H7 (cell line): ENCODE measurements at regions not wholly inside any gene's neighbourhood (a gene's known extent, or its start where the extent isn't known, plus 50 kb on each side); places are given as distances from the start of the nearest gene placed in this dataset.
"Not testable (repeated sequence)": the region's sequence is repeated elsewhere in the genome, so short reads cannot be mapped to it uniquely, and the experiment has no call there.

Experiments
- DNase-seq: peaks from one replicate; pipeline ENCODE4 v3.0.0; 2012
- H3K27me3 ChIP-seq: 2 replicates; pipeline ENCODE4 v1.6.0; 2011; ENCODE audit warnings: mild to moderate bottlenecking, low read length; ENCODE audit not compliant: control insufficient read depth, insufficient read depth
- H3K36me3 ChIP-seq: replicated peaks from 2 replicates; pipeline ENCODE4 v1.5.1; 2011; ENCODE audit warnings: low read length; ENCODE audit not compliant: control insufficient read depth, insufficient read depth
- H3K4me3 ChIP-seq: 2 replicates; pipeline ENCODE4 v1.5.1; 2011; ENCODE audit warnings: low read depth, mild to moderate bottlenecking, control low read depth, low read length, moderate library complexity; ENCODE audit not compliant: insufficient read depth

GRCh38 chr16:29160171-29160570, 175.3 kb downstream of the LAT start:
- DNase-seq, H3K36me3 ChIP-seq, H3K4me3 ChIP-seq, H3K27me3 ChIP-seq: not testable (repeated sequence)

DNA sequence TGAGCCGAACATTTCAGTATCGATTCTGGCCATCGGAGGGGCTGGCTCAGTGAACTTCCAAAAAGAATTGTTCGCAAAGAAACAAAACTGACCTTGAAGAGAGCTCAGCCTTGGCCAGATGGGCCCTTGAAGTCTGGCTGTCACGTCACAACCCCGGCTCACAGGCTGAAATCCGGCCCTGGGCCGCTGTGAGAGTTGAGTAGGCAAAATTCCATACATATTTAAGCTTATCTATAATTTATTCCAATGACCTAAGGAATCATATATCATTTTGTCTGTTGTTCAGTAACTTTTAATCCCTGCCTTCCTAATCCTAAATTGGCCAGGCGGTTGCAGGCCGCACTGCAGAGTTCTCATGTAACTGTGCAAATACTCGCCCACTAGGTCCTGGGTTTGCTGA, 174.8 kb downstream of the LAT start:
- not testable (repeated sequence) for H3K27me3 ChIP-seq, DNase-seq, H3K36me3 ChIP-seq, H3K4me3 ChIP-seq

DNA sequence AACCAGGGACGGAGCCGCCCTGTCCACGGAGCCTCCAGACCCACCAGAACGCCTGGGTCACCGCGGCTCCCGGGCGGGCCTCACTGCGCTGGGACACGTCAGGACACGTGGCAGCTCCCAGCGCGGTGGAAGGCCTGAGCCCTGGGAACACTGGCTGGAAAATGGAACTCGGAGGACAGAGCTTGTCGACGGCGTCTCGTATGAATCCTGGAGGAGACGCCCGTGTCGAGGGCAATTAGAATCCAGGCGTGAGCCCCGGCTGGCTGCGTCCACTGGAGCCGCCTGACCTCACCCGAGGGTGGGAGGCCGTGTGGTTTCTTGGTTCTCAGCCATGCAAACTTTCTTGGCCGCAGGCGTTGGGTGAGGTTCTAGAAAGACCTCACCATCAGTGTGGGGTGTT, 173.9 kb downstream of the LAT start:
- no peaks in the 10 kb centered on the region for H3K27me3 ChIP-seq
- H3K4me3 ChIP-seq, result no peak overlapping the region
- DNase-seq, result no peak
- H3K36me3 ChIP-seq, result no peaks in the 10 kb centered on the region

GRCh38 chr16:29158031-29158784, 173.4 kb downstream of the LAT start:
- not testable (repeated sequence) for H3K36me3 ChIP-seq, DNase-seq, H3K4me3 ChIP-seq, H3K27me3 ChIP-seq

DNA sequence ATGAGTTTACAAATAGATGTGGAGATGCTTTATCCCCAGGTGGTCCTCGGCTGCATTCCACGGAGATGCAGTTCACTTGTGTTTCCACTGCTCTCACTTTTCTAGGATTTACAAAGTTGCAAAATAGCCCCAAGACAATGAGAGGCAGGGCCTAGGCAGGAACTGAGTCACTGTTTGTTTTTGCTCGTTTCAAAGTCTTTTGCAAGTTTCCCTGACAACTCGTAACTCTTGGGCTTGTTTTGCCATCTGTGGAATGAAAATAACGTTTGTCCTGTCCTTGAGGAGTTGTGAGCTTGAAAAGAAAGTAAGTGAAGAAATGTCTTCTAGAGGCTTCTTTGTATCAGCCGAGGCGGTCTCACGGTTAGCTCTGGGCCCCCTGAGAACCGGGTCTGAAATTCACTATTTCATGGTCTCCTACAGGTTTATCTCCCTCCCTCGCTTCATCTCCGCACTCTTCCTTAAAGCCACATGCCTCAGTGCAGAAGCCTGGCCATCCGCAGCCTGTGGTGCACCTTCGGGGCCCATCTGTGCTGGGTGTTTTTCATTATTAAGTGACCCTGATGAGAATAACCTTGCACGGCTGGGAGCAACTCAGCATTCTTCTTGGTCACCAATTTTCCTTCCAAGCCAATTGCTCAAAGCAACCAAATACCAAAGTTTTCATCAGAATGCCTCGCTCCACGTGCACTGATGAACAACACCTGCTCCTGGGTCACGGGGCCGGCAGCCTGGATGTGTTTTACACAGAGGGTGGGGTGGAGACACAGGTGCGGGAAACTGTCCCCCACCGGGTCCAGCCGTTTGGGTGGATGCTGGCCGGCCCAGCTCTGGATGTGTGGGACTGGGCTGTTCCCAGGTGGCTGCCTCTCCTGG, 172.4 kb downstream of the LAT start:
- not testable (repeated sequence) for H3K27me3 ChIP-seq, H3K4me3 ChIP-seq, H3K36me3 ChIP-seq
- peak; percentile 65 for DNase-seq

- H3K36me3 ChIP-seq, result no peaks in the 10 kb centered on the region
- DNase-seq, result peak; percentile 61
- H3K27me3 ChIP-seq, result no peaks in the 10 kb centered on the region
- no peak overlapping the region for H3K4me3 ChIP-seq
Observed at GRCh38 chr16:29156511-29156910, 171.7 kb downstream of the LAT start.

- not testable (repeated sequence) for DNase-seq, H3K4me3 ChIP-seq, H3K27me3 ChIP-seq, H3K36me3 ChIP-seq
Observed at GRCh38 chr16:29155866-29156200, 171.0 kb downstream of the LAT start.

DNA sequence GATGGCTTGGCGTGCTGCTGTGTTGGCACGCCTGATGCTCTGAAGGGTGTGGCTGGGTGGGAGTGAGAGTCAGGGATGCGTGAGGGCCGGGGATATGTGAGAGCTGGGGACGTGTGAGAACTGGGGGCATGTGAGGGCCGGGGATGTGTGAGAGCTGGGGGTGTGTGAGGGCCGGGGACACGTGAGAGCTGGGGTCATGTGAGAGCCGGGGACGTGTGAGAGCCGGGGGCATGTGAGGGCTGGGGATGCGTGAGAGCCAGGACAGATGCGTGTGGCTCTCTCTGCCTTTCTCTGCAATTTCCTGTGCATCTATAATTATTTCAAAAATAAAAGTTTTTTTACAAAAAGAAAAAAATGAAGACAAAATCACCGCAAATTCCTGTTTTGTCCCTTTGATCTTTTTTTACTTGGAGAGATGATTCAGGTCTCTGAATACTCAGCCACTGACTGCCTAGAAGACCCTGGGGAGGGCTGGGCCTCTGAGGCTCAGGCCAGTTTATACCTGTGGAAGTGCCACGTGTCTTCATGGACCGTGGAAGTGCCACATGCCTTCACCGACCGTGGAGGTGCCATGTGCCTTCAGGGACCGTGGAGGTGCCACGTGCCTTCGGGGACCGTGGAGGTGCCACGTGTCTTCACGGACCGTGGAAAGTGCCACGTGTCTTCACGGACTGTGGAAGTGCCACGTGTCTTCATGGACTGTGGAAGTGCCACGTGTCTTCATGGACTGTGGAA, 170.4 kb downstream of the LAT start:
- H3K36me3 ChIP-seq, DNase-seq, H3K4me3 ChIP-seq, H3K27me3 ChIP-seq: not testable (repeated sequence)

DNA sequence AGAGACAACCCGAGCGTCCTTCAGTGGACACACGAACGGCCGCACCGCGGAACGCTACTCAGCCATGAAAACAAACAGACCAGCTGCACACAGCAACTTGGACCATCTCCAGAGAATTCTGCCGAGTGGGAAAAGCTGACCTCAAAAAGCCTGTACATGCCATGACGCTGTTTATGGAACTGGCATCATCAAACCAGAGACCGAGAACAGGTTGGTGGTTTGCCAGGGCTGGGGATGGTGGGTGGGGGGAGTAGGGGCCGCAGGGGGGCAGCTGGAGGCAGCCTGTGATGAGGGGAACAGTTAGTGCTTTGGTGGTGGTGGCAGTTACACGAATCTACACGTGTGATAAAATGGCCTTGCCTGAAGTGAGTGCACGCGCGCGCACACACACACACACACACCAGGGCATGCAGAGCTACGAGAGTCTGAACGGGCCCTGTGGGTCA, 169.8 kb downstream of the LAT start:
- no peaks in the 10 kb centered on the region for H3K36me3 ChIP-seq

DNA sequence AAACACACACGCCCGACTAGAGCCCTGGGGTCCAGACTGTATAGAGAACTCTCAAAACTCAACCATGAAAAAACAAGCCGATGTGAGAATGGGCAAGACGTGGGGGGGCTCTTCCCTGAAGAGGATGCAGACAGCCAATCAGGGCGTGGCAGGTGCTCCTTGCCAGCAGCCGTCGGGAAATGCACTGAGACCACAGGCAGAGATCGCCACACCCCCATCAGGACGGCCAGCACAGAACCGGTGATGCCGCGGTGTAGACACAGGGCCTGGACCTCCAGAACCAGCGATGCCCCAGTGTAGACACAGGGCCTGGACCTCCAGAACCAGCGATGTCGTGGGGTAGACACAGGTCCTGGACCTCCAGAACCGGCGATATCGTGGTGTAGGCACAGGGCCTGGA, 169.2 kb downstream of the LAT start:
- H3K4me3 ChIP-seq, result no peak overlapping the region
- H3K36me3 ChIP-seq, result no peaks in the 10 kb centered on the region
- DNase-seq, result no peak
- H3K27me3 ChIP-seq, result no peaks in the 10 kb centered on the region

More for the DNA sequence above, 169.8 kb downstream of the LAT start:
- no peak for DNase-seq
- no peaks in the 10 kb centered on the region for H3K27me3 ChIP-seq
- H3K4me3 ChIP-seq, result no peak overlapping the region

DNA sequence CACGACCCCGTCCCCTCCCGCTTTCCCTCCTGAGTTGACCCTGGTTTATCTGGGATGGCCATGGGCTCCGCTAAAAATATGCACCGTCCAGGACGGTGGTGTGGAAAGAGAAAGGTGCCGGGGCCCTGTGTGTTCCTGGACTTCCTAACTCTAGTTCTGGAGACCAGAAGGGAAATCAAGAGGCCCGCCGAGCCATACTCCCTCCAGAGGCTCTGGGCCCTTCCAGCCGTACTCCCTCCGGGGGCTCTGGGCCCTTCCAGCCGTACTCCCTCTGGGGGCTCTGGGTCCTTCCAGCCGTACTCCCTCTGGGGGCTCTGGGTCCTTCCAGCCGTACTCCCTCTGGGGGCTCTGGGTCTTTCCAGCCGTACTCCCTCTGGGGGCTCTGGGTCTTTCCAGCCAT, 168.5 kb downstream of the LAT start:
- H3K27me3 ChIP-seq, H3K4me3 ChIP-seq, H3K36me3 ChIP-seq, DNase-seq: not testable (repeated sequence)

DNA sequence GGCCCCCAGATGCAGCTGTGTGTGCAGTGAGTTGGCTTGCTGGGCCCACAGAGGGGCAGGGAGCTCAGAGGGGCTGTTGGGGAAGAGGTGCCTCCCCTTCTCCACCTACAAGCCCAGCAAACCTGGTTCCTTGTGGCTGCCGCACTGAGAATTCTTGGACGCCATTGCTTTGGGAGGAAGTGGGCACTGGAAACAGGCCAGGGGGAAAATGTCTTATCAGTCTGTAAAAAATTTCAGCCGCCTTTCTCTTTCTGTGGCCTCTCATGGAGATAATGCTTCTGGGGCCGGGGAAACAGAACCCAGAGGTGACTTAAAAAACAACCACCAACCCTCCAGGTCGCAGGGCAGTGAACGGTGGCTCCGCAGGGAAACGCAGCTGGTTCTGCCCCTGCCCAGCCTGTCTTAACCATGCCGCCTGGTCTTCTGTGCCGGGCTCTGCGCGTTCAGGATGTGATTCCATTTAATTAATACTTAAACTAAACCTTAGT, 167.7 kb downstream of the LAT start:
- H3K27me3 ChIP-seq, H3K36me3 ChIP-seq, DNase-seq, H3K4me3 ChIP-seq: not testable (repeated sequence)

GRCh38 chr16:29151317-29151716, 166.5 kb downstream of the LAT start:
- Histone ChIP-seq H3K27me3 (no peaks in the 10 kb centered on the region), H3K36me3 (no peaks in the 10 kb centered on the region), H3K4me3 (no peak overlapping the region)
- DNase-seq, result no peak

DNA sequence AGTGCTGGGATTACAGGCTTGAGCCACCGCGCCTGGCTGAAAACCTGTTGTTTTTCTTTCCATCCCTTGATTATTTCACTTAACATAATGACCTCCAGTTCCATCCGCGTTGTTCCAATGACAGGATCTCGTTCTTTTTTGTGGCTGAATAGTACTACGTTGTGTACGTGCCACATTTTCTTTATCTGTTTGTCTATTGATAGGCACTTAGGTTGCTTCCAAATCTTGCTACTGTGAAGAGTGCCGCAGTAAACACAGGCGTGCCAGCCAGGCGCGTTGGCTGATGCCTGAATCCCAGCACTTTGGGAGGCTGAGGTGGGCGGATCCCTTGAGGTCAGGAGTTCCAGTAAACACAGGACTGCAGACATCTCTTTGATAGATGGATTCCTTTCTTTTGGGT, 165.1 kb downstream of the LAT start:
- H3K27me3 ChIP-seq, DNase-seq, H3K36me3 ChIP-seq, H3K4me3 ChIP-seq: not testable (repeated sequence)
